A549 (cell line): ENCODE measurements at regions not wholly inside any gene's neighbourhood (a gene's known extent, or its start where the extent isn't known, plus 50 kb on each side); places are given as distances from the start of the nearest gene placed in this dataset.

Experiments used
- CHD2 ChIP-seq: fragments of 150-350 bp; IDR thresholded peaks from 2 replicates; pipeline ENCODE4 v1.6.1; 2014; ENCODE audit warnings: low read length; ENCODE audit not compliant: partially characterized antibody
- HOXB13 ChIP-seq: fragments of 250-450 bp; sonication (Bioruptor Pico); IDR thresholded peaks from 2 replicates; pipeline ENCODE4 v1.5.0; 2020; ENCODE audit warnings: low read depth, mild to moderate bottlenecking, moderate library complexity
- POLR2A ChIP-seq: IDR thresholded peaks from 2 replicates; pipeline ENCODE4 v1.6.1; 2012; ENCODE audit warnings: mild to moderate bottlenecking, low read length
- RNF2 ChIP-seq: fragments of 200-600 bp; sonication (generic); IDR thresholded peaks from 2 replicates; pipeline ENCODE4 v1.6.1; 2016; ENCODE audit warnings: low read depth, mild to moderate bottlenecking, antibody characterized with exemption, moderate library complexity, borderline replicate concordance
- ZFP36 ChIP-seq: fragments of 450-650 bp; IDR thresholded peaks from 2 replicates; pipeline ENCODE4 v1.6.1; 2014; ENCODE audit warnings: borderline replicate concordance; ENCODE audit not compliant: partially characterized antibody
- TF ChIP-seq, protein P1 (sequence below): fragments of >200 bp; sonication (Bioruptor Twin); formaldehyde crosslinking; IDR thresholded peaks from 3 replicates; pipeline ENCODE4 v1.5.1; 2016

- TF ChIP-seq, protein P1, sequence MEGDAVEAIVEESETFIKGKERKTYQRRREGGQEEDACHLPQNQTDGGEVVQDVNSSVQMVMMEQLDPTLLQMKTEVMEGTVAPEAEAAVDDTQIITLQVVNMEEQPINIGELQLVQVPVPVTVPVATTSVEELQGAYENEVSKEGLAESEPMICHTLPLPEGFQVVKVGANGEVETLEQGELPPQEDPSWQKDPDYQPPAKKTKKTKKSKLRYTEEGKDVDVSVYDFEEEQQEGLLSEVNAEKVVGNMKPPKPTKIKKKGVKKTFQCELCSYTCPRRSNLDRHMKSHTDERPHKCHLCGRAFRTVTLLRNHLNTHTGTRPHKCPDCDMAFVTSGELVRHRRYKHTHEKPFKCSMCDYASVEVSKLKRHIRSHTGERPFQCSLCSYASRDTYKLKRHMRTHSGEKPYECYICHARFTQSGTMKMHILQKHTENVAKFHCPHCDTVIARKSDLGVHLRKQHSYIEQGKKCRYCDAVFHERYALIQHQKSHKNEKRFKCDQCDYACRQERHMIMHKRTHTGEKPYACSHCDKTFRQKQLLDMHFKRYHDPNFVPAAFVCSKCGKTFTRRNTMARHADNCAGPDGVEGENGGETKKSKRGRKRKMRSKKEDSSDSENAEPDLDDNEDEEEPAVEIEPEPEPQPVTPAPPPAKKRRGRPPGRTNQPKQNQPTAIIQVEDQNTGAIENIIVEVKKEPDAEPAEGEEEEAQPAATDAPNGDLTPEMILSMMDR, result no peak
- TF ChIP-seq RNF2, result no peak
- TF ChIP-seq HOXB13, result no peak
- TF ChIP-seq POLR2A, result no peak
- TF ChIP-seq CHD2, result no peak
- no peak for TF ChIP-seq ZFP36
These were observed 308.1 kb downstream of the TFEC start for GRCh38 chr7:115722302-115722977.
